H1 (cell line): ENCODE measurements at regions not wholly inside any gene's neighbourhood (a gene's known extent, or its start where the extent isn't known, plus 50 kb on each side); places are given as distances from the start of the nearest gene placed in this dataset.

Source experiments
- TBP ChIP-seq: IDR thresholded peaks from 2 replicates; pipeline ENCODE4 v1.6.1; 2011; ENCODE audit warnings: low read depth, low read length, improper control_type of control experiment
- TCF12 ChIP-seq: IDR thresholded peaks from 2 replicates; pipeline ENCODE4 v1.6.1; 2011; ENCODE audit warnings: low read depth, mild to moderate bottlenecking, low read length
- TF ChIP-seq, protein P1 (sequence below): fragments of 300-600 bp; sonication (generic); IDR thresholded peaks from 2 replicates; pipeline ENCODE4 v1.7.1; 2012; ENCODE audit warnings: low read length, moderate library complexity, mild to moderate bottlenecking, inconsistent platforms; ENCODE audit not compliant: insufficient replicate concordance

DNA sequence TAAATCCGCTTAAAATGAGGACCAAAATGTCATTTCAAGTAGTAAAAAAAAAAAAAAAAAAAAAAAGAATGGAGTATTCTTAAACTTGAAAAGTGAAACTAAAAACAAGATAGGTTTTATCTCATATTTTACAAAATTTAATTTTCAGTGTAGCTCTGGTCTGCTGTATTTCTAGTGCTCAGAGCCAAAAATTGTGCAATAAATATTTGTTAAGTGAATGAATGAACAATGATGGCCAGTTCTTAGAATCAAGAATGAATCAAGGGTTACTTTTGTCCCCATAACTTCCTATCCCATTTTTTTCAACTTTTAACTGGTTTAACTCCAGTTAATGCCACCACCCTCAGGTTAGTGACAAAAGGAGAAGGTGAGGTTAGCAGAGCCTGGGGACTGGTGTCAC lies 214.4 kb downstream of the ABHD5 start (continued):
- TF ChIP-seq, protein P1, sequence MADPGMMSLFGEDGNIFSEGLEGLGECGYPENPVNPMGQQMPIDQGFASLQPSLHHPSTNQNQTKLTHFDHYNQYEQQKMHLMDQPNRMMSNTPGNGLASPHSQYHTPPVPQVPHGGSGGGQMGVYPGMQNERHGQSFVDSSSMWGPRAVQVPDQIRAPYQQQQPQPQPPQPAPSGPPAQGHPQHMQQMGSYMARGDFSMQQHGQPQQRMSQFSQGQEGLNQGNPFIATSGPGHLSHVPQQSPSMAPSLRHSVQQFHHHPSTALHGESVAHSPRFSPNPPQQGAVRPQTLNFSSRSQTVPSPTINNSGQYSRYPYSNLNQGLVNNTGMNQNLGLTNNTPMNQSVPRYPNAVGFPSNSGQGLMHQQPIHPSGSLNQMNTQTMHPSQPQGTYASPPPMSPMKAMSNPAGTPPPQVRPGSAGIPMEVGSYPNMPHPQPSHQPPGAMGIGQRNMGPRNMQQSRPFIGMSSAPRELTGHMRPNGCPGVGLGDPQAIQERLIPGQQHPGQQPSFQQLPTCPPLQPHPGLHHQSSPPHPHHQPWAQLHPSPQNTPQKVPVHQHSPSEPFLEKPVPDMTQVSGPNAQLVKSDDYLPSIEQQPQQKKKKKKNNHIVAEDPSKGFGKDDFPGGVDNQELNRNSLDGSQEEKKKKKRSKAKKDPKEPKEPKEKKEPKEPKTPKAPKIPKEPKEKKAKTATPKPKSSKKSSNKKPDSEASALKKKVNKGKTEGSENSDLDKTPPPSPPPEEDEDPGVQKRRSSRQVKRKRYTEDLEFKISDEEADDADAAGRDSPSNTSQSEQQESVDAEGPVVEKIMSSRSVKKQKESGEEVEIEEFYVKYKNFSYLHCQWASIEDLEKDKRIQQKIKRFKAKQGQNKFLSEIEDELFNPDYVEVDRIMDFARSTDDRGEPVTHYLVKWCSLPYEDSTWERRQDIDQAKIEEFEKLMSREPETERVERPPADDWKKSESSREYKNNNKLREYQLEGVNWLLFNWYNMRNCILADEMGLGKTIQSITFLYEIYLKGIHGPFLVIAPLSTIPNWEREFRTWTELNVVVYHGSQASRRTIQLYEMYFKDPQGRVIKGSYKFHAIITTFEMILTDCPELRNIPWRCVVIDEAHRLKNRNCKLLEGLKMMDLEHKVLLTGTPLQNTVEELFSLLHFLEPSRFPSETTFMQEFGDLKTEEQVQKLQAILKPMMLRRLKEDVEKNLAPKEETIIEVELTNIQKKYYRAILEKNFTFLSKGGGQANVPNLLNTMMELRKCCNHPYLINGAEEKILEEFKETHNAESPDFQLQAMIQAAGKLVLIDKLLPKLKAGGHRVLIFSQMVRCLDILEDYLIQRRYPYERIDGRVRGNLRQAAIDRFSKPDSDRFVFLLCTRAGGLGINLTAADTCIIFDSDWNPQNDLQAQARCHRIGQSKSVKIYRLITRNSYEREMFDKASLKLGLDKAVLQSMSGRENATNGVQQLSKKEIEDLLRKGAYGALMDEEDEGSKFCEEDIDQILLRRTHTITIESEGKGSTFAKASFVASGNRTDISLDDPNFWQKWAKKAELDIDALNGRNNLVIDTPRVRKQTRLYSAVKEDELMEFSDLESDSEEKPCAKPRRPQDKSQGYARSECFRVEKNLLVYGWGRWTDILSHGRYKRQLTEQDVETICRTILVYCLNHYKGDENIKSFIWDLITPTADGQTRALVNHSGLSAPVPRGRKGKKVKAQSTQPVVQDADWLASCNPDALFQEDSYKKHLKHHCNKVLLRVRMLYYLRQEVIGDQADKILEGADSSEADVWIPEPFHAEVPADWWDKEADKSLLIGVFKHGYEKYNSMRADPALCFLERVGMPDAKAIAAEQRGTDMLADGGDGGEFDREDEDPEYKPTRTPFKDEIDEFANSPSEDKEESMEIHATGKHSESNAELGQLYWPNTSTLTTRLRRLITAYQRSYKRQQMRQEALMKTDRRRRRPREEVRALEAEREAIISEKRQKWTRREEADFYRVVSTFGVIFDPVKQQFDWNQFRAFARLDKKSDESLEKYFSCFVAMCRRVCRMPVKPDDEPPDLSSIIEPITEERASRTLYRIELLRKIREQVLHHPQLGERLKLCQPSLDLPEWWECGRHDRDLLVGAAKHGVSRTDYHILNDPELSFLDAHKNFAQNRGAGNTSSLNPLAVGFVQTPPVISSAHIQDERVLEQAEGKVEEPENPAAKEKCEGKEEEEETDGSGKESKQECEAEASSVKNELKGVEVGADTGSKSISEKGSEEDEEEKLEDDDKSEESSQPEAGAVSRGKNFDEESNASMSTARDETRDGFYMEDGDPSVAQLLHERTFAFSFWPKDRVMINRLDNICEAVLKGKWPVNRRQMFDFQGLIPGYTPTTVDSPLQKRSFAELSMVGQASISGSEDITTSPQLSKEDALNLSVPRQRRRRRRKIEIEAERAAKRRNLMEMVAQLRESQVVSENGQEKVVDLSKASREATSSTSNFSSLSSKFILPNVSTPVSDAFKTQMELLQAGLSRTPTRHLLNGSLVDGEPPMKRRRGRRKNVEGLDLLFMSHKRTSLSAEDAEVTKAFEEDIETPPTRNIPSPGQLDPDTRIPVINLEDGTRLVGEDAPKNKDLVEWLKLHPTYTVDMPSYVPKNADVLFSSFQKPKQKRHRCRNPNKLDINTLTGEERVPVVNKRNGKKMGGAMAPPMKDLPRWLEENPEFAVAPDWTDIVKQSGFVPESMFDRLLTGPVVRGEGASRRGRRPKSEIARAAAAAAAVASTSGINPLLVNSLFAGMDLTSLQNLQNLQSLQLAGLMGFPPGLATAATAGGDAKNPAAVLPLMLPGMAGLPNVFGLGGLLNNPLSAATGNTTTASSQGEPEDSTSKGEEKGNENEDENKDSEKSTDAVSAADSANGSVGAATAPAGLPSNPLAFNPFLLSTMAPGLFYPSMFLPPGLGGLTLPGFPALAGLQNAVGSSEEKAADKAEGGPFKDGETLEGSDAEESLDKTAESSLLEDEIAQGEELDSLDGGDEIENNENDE, result no peak
- TF ChIP-seq TCF12 (no peak), TBP (no peak)
